Epithelial cell of proximal tubule (primary cell): ENCODE measurements at regions not wholly inside any gene's neighbourhood (a gene's known extent, or its start where the extent isn't known, plus 50 kb on each side); places are given as distances from the start of the nearest gene placed in this dataset.

ENCODE experiments used
- DNase-seq: peaks from one replicate; pipeline ENCODE4 v3.0.0-alpha.2; 2011; ENCODE audit warnings: low read depth
- H3K4me3 ChIP-seq: 2 replicates; pipeline ENCODE4 v1.5.1; 2011; ENCODE audit warnings: low read depth, mild to moderate bottlenecking, low read length
- TF ChIP-seq, protein P1 (sequence below): conservative IDR thresholded peaks from 2 replicates; pipeline ENCODE4 v1.5.1; 2012; ENCODE audit warnings: low read depth, mild to moderate bottlenecking, low read length

DNA sequence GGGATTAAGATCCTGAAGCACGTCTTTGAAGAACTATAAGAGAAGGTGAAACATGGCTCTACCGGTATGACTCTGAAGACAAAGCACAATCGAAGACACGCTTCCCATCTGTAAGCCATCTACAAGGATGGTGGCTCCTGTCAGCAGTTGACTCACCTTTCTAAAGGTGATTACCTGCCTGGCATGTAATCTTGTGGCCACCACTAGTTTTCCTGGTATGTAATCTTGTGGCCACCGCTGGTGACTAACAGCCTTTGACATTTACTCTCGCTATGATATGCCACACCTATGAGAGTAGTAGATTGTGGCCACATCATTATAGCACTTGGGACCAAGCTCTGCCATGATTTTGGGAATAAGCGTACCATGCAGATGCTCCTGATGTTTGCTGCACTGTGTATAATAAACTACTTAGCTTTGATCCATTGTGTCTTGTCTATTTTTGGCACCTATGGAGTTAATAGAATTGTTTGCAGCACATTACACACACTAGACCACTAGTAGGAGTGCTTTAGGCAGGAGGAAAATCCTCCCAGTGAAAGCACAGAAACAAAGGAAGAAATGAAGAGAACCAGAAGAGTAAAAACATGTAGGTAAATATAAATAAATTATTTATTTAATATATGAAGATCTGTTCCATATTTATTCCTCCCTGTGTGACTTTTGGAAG lies 59.8 kb downstream of the VAX1 start:
- H3K4me3 ChIP-seq = no peak overlapping the region
- no peak for DNase-seq
- TF ChIP-seq, protein P1, sequence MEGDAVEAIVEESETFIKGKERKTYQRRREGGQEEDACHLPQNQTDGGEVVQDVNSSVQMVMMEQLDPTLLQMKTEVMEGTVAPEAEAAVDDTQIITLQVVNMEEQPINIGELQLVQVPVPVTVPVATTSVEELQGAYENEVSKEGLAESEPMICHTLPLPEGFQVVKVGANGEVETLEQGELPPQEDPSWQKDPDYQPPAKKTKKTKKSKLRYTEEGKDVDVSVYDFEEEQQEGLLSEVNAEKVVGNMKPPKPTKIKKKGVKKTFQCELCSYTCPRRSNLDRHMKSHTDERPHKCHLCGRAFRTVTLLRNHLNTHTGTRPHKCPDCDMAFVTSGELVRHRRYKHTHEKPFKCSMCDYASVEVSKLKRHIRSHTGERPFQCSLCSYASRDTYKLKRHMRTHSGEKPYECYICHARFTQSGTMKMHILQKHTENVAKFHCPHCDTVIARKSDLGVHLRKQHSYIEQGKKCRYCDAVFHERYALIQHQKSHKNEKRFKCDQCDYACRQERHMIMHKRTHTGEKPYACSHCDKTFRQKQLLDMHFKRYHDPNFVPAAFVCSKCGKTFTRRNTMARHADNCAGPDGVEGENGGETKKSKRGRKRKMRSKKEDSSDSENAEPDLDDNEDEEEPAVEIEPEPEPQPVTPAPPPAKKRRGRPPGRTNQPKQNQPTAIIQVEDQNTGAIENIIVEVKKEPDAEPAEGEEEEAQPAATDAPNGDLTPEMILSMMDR = peak; percentile 6

DNA sequence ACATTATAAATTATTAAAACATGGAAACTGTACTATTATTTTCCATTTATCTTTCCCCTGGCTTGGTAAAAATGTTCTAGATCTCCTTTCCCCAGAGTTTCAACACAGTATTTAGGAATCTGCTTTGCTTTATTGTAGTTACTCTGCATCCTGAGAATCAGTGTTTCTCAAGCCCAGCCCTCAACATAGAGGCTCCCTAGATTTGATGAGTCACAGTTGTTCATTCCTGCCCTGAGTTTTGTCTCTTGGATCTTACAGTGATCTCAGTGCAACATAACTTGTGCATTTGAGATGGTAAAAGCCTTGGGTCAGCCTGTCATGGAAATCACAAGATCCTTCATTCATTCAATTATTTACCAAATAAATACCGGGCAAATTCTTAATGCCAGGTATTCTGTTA lies 63.0 kb downstream of the VAX1 start:
- DNase-seq = no peak
- no peak overlapping the region for H3K4me3 ChIP-seq
- TF ChIP-seq, protein P1 = no peak

DNA sequence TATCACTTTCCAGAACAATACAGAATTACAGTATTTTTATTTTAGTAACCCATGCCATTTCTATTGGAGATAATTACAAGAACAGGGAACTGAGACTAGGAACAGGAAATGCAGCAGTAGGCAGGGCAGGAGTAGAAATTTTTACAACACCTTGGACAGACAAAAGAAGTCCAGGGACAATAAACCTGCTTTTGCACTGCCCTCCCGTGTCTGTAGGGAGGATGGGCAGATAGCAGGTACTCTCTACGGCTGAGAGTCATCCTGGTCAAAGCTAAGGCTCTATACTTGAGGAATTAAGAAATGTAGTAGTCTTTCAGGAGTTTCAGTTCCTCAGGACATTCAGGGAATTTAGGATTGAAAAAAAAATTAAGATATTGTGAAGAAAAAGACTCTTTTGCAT lies 63.4 kb downstream of the VAX1 start:
- DNase-seq = no peak
- H3K4me3 ChIP-seq = no peak overlapping the region
- TF ChIP-seq, protein P1 = peak; percentile 31

DNA sequence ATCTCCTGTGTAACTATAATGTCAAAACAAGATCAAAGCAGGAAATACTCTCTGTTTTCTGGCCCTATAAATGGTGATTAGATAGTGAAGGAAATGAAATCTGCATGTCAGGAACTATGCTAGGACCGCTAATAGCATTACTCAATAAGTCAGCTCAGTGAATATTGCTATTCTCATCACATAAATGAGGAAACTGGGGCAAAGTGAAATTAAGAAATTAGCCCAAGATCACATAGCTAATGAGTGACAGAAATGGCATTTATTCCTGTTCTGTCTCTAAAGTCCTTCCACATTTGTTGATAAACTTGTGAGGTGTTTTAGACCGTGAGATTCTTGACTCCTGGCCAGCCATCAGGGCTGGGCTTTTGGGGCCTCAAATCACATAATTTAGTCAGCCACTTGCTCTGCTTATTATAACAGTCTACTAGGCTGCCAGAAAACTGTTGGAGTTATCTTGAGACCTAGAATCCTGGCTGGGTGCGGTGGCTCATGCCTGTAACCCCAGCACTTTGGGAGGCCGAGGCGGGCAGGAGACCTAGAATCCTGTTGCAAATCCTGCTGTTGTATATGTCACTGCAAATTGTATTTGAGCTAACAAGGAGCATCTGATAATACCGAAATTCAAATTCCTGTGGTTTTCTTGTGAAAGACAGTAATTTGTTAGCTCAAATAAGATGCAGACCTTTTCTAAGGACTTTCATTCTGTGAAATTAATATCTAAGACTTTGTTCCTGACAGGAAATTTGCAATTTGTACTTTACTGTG lies 66.5 kb upstream of the SHTN1 start:
- DNase-seq = no peak
- TF ChIP-seq, protein P1 = no peak
- H3K4me3 ChIP-seq = no peak overlapping the region
